ENCODE measurements at regions not wholly inside any gene's neighbourhood (a gene's known extent, or its start where the extent isn't known, plus 50 kb on each side); places are given as distances from the start of the nearest gene placed in this dataset.

DNA sequence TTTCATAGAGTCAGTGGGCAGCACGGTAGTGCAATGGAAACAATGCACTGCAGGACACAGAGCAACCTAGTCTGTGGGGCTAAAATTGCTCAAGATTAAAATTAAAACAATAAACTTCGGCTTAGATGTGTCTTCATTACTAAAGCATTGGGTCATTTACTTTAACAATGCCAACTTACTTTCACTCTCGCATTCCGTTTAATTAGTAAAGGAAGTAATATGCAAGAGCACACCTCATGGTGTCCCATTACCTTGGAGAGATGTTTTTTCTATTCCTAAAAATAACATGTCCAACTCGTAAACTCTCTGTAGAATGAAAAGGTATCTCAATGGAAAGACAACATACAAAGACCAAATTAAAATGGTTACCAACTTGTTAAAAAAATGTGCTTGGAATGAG lies 738.4 kb downstream of the PCDH17 start:
- TF ChIP-seq, protein P1, sequence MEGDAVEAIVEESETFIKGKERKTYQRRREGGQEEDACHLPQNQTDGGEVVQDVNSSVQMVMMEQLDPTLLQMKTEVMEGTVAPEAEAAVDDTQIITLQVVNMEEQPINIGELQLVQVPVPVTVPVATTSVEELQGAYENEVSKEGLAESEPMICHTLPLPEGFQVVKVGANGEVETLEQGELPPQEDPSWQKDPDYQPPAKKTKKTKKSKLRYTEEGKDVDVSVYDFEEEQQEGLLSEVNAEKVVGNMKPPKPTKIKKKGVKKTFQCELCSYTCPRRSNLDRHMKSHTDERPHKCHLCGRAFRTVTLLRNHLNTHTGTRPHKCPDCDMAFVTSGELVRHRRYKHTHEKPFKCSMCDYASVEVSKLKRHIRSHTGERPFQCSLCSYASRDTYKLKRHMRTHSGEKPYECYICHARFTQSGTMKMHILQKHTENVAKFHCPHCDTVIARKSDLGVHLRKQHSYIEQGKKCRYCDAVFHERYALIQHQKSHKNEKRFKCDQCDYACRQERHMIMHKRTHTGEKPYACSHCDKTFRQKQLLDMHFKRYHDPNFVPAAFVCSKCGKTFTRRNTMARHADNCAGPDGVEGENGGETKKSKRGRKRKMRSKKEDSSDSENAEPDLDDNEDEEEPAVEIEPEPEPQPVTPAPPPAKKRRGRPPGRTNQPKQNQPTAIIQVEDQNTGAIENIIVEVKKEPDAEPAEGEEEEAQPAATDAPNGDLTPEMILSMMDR (IDR thresholded peaks at IDR 0.05): no peak
- no peak for TF ChIP-seq SMC3 (IDR thresholded peaks at IDR 0.05; ENCODE audit: low read depth, low read length)
- TF ChIP-seq NFIC (IDR thresholded peaks at IDR 0.05; ENCODE audit: borderline replicate concordance): no peak
- TF ChIP-seq RXRA (IDR thresholded peaks at IDR 0.05; ENCODE audit: borderline replicate concordance, low read depth): no peak
- no peak for TF ChIP-seq POLR2AphosphoS5 (IDR thresholded peaks at IDR 0.05; ENCODE audit: low read depth, low read length)
- TF ChIP-seq, protein P2, sequence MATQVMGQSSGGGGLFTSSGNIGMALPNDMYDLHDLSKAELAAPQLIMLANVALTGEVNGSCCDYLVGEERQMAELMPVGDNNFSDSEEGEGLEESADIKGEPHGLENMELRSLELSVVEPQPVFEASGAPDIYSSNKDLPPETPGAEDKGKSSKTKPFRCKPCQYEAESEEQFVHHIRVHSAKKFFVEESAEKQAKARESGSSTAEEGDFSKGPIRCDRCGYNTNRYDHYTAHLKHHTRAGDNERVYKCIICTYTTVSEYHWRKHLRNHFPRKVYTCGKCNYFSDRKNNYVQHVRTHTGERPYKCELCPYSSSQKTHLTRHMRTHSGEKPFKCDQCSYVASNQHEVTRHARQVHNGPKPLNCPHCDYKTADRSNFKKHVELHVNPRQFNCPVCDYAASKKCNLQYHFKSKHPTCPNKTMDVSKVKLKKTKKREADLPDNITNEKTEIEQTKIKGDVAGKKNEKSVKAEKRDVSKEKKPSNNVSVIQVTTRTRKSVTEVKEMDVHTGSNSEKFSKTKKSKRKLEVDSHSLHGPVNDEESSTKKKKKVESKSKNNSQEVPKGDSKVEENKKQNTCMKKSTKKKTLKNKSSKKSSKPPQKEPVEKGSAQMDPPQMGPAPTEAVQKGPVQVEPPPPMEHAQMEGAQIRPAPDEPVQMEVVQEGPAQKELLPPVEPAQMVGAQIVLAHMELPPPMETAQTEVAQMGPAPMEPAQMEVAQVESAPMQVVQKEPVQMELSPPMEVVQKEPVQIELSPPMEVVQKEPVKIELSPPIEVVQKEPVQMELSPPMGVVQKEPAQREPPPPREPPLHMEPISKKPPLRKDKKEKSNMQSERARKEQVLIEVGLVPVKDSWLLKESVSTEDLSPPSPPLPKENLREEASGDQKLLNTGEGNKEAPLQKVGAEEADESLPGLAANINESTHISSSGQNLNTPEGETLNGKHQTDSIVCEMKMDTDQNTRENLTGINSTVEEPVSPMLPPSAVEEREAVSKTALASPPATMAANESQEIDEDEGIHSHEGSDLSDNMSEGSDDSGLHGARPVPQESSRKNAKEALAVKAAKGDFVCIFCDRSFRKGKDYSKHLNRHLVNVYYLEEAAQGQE (IDR thresholded peaks at IDR 0.05; ENCODE audit: low read depth, low read length): no peak
